GM19397 (cell line): ENCODE measurements at regions not wholly inside any gene's neighbourhood (a gene's known extent, or its start where the extent isn't known, plus 50 kb on each side); places are given as distances from the start of the nearest gene placed in this dataset.
"Not testable (repeated sequence)": the region's sequence is repeated elsewhere in the genome, so short reads cannot be mapped to it uniquely, and the experiment has no call there.

Source experiments
- ATAC-seq: cut with Tn5 transposase; IDR thresholded peaks from one replicate; pipeline ENCODE4 v1.9.1; 2021; ENCODE audit warnings: mild to moderate bottlenecking, moderate library complexity; ENCODE audit not compliant: unreplicated experiment

DNA sequence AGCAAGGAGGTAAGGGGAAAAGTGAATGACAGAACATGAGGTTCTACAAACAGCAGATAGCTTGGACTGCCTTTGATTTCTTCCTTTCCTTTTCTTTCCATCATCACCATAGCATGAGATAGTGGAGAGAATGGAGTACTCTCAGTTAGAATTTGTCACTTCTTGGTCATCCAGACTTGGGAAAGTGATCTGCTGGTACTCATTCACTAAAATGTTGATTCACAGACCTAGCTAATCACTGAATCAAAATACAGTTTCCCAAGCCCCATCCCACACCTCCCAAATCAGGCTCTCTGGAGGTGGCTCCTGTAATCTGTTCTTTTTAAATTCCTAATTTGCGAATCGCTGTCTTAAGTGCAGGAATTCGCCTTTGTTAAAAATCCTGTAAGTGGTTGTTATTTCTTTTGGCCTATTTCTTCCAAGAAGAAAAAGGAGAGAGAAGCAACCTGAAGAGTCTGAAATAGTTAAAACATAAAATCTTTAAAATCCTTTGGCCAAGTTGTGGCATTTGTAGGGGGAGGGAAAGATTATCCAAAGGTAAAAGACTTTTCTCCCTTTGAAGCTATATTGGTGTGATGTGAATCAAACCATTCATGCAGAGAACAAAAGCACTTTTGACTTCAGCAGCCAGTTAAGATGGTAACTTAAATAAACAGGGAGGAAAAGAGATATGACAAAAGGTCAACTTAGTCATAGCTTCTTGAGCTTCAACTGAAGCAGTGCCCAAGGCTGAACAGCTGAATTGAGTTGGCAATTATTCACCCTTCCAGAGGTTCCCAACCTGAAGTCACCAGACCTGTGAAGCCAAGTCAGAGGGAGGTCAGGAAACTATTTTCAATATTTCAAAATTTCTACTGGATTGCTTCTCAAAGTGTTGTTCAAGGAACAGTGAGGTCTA, 255.1 kb upstream of the KRR1 start:
- no peak for ATAC-seq

DNA sequence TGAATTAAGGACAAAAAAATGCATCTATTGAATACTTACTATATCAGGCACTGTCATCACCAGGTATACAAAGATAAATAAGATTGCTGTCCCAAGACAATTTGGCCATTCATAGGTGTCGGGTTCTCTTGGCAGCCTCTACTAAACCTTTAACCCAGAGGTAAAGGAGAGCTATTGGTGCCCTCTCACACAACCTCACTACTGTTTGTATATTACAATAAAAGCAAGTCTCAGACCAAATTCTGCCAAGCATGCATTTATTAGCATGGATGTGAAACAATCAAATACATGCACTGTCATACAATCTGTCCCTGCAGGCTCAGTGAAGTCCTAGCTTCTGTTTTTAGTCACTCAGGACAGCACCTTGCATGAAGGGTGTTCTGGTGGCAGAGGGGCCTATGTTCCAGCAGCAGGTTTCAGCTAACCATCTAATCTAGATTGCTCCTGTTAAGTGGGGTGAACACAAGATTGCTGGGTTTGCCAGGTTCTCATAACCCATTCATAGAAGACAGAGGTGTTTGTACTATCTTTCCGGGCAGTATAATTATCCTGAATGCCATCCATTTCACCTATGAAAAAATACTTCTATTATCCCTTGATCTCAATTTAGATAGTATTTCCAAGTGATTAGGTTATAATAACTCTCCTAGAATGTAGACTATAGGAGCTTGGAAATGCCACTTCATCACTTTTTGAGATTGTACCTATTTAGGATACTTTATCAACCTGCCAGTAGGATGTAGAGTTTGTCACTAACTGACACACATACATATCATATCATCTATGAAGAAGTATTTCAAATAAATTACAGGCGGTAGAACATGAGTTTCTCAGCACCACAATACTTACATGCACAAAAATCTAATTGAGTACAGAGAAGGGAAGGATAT, 254.0 kb upstream of the KRR1 start:
- no peak for ATAC-seq

DNA sequence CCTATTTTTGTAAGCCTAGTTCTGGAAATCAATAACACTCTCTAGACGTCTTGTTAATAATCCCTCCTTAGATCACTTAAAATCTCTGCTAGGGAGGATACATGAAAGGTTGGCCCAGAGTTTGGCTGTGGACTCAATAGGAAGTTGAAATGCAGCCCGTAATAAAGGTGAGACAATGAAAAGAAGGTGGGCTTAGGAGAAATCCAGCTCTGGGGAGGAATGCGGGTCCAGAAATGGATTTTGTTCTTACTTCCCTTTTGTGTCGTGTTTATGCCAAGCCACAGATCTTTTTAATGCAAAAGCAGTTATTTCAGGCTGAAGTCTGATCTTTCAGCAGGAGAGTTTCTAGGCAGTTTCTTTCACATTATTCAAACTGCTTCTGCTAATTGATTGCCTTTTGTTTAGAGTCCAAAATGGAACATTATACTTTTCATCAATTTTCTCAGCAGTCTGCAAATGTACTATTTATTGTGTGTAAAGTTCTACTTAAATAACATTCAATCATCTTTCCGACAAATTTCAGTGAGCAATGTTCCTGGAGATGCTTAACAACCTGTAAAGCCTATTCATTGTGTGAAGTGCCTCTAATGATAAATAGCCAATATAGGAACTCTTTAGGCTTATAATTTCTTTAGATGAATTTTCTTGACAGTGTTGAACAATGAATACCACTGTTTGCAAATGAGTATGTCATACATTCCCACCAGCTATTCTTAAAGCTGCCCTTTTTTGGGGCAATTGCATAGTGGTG, 252.9 kb upstream of the KRR1 start:
- no peak for ATAC-seq

DNA sequence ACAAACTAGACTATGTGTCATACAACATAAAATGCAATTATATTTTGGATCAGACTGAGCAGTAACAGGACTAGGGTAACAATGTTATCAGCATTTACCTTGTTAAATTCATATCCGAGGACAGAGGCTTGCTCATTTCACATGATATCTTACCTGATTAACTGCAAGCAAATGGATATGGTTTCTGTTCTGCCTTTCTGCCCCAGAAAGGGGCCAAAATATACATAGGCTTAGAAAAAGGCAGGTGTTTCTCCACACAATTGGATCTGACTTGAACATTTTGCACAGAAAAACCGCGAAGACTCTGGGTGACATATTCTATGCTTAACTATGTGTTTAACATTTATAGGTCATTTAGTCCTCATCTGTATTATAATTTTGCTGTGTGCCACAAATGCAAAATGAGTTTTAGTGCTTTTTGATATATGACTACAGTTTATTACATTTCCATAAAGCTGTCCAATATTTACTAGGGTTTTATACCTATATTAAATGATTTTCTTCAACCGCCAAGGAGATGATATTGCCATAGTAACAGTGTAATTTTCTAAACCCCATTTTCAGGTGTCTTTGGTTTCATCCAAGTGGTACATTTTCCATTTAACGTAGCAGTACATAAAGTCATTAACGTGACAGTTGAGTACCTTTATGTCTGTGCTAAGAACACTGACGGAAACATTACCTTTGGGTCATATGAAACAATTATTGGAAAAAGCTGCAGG, 249.3 kb upstream of the KRR1 start:
- ATAC-seq = no peak

DNA sequence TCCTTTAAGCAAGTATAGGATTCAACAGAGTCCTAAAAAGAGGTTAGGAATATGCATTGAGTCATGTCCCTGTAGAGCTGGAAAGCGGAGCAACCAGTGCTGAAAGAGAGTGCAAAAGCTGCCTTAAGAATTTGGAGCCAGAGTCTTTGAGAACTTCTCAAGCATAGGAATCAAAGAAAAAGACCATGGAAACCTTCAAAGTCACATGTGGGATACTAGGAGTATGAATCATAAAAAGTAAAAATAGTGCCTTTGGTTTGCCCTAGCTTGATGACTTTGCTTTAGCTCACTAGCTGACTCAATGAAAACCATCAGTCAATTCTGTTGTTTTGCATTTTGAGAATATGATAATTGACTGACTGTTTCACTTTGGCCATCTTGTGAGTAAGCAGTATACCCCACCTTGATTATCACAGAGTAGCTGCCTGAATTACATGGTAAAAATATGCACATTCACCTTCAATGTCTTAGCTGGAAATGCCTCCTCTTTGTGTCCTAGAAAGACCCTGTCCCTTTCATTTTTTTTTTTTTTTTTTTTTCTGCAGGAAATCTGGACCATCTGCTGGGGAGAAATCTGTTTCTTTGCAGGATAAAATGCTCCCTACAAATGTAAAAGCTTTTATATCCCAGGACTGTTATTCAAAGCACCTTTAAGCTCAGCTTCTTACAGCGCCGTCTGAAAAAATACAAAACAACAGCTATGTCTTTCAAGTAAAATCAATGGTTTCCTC, 248.6 kb upstream of the KRR1 start:
- no peak for ATAC-seq

DNA sequence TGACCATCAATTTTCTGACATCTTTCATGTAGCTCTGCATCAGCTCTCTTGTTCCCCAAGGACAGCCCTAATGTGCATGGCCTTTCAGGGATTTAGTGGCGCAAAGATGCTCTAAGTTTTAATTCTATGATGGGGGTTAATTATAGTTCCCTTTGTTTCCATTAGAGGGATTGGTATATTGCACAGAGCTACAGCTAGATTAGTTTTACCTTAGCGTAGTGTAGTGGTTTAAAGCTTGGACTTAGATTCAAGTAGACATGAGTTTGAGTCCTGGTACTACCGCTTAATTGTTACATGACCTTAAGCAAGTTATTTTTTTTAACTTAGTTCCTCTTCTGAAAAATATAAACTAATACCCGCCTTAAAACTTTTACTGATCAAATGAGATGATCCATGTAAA, 247.8 kb upstream of the KRR1 start:
- no peak for ATAC-seq

DNA sequence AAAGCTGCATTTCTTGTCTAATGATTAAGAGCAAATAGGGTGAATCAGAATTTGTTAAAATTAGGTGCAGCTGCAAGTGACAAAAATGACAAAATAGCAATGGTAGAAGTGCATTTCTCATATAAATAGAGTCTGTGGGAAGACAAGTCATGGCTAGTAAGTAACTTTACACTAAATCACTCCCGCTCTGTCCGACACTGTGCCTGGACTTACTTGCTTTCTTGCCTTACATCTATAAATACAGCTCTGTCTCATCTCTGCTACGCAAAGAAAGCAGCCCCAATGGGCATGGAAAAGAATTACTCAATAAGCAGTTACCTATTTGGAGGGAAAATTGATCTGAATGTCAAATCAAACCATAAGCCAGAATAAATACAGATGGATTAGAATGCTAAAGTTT, 245.4 kb upstream of the KRR1 start:
- no peak for ATAC-seq

DNA sequence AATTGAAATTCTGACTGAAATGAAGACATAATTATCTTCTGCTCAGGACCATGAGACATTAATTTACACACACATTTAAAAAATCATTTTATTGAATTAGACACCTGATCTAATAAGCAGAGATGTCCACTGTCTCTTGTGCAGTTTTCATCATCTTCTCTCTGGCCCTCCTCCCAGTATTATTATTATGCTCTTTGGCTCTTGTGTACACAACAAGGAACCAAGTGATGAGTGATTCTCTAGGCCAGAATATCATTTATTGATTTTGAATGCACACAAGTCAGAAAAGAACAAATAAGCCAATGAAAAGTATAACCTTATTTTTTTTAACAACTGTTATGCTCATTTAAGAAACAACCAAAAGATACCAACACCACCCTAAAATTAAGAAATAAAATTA, 244.7 kb upstream of the KRR1 start:
- ATAC-seq = no peak

DNA sequence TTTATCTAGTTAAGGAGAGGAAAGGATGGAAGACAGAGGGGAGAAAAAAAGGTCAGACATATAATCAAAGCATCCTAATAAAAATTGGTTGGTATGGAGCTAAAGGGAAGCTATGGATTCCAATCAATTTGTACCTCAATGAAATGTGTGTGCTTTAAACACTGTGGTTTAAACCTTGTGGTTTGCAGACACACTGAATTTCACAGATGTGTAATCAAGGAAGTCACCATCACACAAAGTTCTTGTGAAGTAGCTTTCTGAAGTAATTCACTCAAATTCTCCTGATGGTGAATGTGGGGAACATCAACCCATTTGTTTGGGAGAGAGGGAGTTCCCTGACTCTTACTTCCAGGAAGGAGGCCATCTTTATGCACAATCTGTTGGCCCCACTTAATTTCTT, 243.3 kb upstream of the KRR1 start:
- no peak for ATAC-seq

DNA sequence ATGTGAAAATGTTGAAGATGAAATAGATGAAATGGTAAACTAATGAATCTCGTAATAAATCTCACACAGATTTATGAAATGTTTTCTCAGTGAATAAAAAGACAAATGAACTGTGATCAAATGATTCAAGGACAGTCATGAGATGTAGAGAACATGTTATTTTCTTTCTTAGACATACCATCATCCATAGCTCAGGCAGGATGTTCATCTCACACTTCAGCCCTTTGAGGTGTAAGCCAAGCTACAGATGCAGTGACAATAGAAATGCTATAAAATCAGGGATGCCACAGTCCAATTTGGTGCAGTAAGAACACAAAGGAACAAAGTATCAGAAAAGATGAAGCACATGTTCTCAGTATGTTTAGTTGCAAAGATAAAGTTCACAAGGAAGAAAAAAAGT, 242.7 kb upstream of the KRR1 start:
- ATAC-seq = no peak

DNA sequence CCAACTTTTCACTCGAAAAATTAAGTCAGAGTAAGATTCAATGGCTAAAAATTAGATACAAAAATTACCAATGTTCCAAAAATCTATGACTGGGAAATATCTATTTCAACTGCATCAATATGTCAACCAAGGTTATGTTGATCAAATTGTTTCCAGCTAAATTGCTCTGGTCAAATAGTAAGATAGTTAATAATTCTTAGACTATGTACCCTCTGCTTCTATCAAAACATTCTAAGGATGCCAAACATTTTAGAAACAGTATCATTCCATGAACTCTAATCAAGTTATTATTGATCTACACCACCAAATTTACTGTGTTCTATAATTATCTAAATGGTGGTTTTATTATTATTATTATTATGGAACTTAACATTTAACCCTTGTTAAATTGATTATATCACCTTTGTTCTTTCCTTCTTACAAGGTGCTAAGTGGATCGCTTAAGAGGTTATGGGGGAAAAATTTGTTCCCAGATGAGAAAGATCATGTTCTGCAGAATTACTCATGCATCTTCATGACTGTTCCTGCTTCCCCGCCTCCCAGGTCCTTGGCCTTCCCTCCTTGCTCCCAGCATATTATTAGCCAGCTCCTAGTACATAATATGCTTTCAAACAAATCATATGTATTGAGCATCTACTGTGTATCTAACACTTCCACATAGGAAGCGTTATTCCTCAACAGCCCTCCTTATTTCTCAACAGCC, 240.5 kb upstream of the KRR1 start:
- ATAC-seq = no peak

DNA sequence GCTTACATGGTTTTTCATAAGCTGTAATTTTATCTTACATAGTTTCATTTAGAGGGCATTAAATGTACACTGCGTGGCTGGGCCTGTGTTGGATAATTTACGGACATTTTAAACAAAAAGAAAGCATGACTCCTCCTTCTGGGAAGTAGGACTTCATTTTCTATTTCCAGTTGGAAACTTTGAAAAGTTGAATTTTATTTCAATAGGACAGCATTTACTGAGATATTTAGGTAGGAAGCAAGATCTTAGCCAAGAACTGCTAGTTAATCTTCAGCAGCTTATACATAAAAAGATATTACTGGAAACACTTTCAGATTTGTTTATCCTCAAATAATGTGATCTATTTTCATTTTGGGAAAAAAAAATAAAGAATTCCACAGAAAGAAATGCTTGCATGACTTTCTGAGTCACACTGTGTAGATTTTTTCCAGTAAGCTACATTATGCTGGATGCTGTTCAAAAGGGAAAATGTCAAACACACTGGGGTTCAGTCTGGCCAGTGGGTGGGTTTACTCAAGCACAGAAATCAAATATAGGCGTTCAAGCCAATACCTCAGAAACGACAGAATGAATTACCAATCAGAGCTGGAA, 239.4 kb upstream of the KRR1 start:
- ATAC-seq = no peak

DNA sequence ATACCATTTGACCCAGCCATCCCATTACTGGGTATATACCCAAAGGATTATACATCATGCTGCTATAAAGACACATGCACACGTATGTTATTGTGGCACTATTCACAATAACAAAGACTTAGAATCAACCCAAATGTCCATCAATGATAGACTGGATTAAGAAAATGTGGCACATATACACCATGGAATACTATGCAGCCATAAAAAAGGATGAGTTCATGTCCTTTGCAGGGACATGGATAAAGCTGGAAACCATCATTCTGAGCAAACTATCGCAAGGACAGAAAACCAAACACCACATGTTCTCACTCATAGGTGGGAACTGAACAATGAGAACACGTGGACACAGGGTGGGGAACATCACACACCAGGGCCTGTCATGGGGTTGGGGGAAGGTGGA, 237.6 kb upstream of the KRR1 start:
- not testable (repeated sequence) for ATAC-seq

DNA sequence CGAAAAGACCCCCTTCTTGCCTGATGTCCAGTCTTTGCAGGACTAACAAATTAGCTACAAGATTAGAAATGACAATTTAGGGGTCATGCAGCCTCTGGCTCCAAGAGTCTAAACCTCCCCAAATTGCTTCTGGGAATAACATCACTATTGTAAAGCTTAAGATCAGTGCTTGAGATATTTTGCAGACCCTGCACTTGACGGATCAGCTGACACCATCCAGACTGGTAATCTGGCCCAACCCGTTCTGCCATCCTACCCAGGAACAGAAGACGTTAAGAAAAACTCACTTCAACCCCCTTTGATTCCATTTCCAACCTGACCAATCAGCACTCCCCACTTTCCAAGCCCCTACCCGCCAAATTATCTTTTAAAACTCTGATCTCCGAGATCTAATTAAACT, 236.7 kb upstream of the KRR1 start:
- no peak for ATAC-seq

DNA sequence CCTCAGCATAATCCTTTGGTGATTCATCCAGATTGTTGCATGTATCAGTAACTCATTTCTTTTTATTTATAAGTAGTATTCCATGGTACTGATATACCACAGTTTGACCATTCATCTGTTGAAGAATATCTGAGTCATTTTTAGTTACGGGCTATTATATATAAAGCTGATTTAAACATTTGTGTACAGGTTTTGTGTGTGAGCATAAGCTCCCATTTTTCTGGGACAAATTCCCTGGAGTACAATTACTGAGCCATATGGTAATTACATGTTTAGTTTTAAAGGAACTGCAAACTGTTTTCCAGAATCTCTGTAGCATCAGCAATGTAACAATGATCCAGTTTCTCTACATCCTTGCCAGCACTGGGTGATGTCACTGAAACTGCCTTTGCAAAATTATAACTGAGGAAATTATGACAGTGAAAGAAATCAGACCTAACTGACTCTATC, 236.2 kb upstream of the KRR1 start:
- ATAC-seq = no peak

DNA sequence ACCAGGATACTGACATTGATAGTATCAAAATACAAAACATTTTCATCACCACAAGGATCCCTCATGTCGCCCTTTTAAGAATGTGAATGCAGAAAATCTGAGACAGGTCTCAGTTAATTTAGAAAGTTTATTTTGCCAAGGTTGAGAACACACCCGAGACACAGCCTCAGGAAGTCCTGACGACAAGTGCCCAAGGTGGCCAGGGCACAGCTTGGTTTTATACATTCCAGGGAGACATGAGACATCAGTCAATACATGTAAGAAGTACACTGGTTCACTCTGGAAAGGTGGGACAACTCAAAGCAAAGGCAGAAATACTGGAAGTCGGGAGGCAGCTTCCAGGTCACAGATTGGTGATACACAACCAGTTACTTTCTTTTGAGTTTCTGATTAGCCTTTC, 235.2 kb upstream of the KRR1 start:
- no peak for ATAC-seq

DNA sequence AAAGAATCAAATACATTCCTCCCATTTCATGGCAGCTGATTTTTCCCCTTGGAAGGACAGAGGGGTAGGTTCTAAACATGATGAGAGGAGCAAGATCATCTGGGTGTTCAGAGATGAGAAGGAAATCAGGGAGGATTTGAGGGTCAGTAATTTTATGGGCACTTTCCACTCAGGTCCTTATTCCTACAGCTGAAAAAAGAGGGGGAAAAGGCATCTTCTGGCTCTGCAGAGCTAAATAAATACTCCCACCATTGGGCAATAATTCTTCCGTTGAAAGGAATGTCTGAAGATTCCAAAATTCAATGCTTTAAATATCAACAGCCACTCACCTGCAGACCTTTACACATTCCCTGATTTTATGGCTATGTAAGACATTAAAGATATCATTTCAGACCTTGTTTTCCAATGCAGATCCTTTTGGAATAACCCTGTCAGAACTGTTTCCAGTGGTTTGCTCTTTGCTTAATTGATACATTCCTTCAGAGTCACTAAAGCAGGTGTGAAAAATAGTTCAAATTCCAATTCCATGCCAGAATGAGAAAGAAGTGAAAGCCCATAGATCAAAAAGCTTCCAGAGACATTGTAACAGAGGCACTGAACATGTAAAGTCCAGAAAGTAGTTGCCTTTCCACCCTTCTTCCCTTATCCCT, 233.3 kb upstream of the KRR1 start:
- ATAC-seq = no peak

DNA sequence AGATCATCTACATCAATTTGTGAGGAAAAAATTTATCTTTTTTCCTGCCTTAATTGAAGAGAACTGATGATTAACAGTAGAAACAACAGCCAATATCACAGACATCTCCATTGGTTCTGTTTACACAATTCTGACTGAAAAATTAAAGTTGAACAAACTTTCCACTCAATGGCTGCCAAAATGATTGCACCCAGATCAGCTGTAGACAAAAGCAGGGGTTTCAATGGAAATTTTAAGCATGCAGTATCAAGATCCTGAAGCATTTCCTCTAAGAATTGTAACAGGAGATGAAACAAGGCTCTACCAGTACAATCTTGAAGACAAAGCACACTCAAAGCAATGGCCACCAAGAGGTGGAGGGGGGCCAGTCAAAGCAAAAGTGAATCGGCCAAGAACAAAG, 231.6 kb upstream of the KRR1 start:
- no peak for ATAC-seq
